HPDE6-E6E7 (cell line): ENCODE measurements at regions not wholly inside any gene's neighbourhood (a gene's known extent, or its start where the extent isn't known, plus 50 kb on each side); places are given as distances from the start of the nearest gene placed in this dataset.

Source experiments
- DNase-seq: peaks from one replicate; pipeline ENCODE4 v3.0.0; 2011; ENCODE audit warnings: missing footprints; ENCODE audit errors: extremely low spot score

GRCh38 chr6:78390066-78390465 lies 477.3 kb upstream of the IRAK1BP1 start:
- DNase-seq: no peak

GRCh38 chr6:78397499-78397898 lies 469.9 kb upstream of the IRAK1BP1 start:
- DNase-seq: no peak

GRCh38 chr6:78398292-78398691 lies 469.1 kb upstream of the IRAK1BP1 start:
- DNase-seq: no peak

DNA sequence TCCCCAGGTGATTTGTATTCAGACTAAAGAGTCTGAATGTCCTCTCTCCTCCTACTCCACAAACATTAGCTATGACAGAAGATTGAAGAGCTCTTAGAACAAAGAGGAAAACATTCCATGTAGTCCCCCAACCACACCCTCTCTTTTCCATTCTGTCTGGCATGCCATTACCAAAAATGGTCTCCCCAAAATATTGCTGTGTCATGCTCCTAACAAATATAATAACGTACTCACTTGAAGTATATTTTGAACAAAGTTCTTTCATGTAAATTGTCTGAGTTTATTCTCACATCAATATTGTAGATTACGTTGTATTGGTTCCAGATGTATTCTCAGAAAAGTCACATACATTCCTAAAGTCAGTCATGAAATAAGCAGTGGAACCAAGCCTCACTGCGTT lies 467.3 kb upstream of the IRAK1BP1 start:
- no peak for DNase-seq

DNA sequence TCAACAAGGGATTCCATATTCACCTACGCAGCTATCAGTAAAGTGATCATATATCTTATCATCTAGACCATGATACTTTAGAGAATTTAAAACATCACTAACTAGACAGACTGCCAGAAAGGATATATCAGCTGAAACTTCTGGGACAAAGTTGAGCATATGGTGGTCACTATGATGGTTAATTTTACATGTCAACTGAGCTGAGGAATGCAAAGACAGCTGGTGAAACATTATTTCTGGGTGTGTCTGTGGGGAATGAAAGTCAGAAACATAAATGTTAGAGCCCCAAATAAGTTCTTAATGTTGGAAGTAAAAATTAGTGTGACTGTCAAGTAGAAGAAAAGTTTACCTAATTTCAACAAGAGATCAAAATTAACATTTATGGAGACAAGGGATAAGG lies 440.0 kb upstream of the IRAK1BP1 start:
- DNase-seq: no peak

- DNase-seq: no peak
Measured at GRCh38 chr6:78430521-78430920, 436.8 kb upstream of the IRAK1BP1 start.

DNA sequence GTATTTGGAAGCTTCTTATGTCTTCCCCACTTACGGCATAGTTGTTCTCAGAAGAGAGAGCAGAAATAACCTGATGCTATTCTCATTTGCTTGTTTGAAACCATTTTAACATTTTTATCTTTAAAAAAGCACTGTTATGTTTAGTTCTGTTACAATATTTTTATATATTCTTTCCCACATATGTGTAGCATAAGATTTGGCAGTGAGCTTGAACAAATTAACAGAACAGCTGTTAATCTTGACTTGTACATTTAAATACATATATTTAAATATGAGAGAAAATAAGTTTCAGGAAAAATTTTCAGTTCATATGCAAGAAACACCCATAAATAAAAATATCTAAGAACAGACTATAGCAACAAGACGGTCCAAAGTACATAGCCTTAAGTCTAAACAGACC lies 431.7 kb upstream of the IRAK1BP1 start:
- no peak for DNase-seq

DNA sequence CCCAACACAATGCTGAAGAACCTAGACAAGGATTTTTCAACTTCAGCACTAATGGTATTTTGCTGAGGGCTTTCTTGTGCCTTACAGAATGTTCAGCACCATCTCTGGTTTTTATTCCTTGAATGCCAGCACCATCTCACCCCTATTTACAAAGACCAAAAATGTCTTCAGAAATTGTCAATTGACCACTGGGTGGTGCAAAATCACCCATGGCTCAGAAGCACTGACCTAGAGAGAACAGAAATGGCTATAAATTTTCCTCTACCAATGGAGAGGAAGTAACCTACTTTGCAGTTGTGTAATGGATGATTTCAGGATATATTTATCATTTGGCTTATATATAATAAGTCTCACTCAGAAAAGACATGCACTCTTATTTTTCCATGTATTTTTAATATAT lies 431.0 kb upstream of the IRAK1BP1 start:
- no peak for DNase-seq

DNA sequence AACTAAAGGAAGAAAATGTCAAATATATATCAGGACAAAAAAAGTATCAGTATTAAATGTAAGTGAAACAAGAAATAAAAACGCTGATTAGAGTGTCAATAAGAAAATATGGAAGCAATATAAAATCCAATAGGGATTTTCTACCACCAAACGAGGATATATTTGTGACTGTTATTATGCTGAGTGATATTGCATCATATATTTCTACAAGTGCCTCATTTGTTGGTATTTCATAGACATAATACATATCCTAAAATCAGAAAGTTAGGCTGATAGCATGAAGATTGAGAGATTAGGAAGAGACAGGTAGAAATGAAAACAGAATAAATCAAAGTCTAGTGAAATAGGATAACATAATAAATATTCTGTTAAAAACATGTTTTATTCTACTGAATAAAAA lies 429.2 kb upstream of the IRAK1BP1 start:
- no peak for DNase-seq

DNA sequence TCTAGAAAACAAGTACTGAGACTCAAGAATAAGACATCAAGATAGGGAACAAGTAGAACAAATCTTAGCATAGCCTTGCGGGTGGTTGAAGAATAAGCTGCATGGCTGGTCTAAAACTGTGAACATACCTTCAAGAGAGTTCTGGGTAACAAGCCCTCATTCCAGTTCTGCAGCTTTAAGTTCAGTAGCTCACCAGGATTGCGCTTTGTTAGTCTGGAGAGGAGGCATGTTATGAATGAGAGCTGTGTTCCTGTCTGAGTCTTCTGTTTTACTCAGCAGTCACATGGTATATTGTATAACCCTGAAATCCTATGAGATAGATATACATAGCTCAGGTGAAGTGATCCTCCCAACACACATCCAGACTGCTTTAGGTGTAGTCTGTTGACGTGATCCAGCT lies 406.6 kb upstream of the IRAK1BP1 start:
- no peak for DNase-seq

GRCh38 chr6:78462728-78463127 lies 404.6 kb upstream of the IRAK1BP1 start:
- DNase-seq: no peak

- no peak for DNase-seq
Measured at GRCh38 chr6:78465059-78465634, 402.2 kb upstream of the IRAK1BP1 start.

DNA sequence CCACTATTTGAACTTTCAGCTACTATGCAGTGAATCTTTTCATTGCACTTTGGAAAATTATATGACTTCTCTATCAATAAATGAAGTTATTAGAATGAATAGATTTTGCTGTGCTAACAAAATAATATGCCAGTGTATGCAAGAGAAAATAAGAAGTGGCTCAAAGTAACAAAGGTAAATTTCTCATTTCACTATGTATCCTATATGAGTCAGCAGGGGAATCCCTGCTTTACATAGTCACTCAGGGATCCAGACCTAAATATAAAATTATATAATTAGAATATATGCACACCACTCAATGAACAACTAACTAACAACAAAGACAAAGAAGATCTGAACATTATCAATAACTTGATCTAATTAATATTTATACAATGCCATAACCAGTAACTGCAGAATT lies 390.8 kb upstream of the IRAK1BP1 start:
- DNase-seq: no peak

DNA sequence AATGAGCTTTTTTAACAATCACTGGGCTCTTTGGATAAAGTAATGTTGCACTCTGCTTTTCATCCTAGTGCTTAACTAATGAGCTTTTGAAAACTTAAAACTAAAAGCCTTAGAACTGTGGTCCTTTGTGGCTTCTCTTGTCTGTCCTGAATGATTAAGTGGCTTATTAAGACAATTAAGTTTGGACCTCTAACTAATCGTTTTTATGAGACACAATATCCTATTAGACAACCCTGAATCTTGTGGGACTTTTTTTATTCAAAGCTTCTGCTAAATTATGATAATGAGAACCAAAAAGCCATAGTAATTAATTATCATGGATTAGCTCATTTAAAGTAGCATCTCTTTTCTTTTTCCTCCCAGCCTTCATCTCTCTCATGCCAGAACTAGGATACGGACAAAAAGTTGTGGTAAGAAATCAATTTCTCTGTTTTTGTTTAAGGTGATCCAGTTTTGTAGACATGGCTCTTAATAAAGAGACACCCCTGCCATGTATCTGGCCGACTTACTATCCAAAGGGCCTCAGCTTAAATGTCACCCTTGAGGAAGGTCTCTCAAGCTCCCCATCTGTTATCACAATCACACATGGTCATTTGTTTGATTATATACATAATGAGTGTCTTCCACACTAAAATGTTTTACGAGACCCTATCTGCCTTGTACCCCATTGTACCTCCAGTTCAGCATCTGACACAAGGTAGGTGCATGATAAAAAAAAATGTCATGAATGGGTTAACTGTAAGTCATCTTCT lies 384.4 kb upstream of the IRAK1BP1 start:
- DNase-seq: no peak

DNA sequence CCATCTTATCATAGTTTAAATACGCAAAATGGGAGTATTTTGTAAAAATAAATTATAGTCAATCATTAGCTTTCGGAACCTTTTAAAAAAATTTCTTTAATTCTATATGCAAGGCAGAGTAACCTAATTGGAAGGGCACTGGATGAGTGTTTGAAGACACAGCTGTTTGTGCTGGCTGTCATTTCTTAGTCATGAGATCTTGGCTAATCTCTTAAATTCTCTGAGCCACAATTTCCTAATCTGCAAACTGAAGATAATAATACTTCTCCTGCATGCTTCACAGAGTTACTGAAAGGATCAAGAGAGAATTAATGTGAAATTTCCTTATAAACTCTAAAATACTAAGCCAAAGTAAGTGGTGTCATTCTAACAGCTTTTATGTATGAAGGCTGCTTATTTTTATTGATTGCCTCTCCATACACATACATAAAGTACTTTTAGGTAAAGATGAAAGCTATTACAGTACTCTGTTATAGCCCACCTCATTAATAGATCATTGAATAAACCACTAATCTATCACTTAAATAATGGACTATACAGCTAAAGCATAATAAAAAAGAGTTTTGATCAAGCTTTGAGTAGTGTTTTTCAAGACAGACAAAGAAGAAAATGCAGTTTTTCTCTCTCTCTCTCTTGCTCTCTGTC lies 383.7 kb upstream of the IRAK1BP1 start:
- DNase-seq: no peak

DNA sequence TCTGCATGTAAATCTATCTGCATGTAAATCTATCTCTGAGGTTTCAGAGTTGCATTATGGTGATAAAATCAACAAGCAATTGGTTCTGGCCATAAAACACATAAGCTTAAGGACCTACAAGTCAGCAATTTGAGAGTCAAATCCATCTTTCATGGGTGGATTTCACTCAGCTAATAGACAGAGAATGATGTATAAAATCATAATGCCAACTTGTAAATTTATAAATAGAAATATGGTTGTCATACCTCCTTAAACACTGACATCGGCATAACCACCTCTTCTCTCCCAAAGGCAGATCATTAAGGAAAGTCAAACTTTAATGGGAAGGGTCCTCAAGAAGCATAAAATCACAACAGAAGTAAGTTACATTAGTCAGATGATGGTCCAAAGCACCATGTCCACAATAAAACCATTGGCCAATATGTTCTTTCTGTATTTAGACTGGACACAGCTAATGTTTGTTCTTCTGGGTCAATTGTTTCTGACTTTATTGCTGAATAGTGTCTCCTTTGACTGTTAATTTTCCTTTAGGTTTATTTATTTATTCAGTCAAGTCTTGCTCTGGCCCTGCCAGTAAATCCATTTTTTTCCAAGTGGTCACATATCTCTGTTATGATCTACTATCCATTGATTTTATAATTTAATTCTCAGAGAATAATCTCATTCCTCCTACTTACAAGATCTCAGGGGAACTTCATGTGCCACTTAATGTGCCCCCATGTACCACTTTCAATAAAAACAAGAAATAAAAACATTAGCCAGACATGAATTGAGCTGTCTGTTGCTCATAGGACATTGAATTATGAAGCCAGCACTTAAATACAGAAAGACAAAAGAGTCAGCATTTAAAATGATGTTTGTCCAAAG lies 382.9 kb upstream of the IRAK1BP1 start:
- no peak for DNase-seq

DNA sequence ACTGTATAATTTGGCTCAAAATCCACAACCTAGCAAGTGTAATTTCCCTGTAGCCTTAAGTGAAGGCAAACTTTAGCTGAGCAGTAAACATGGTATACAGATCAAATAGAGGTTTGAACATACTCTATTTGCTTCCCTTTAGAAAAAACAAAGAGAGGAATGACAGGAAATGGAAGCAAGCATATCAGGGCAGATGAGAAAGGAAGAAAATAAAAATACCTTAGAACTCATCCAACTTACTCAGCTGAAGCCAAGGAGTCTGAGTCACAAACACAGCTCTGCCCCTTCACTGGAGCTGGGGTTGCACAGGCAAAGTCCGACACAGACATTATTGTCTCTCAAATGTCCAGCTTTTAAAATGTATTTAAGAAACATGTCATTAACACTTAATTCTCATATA lies 379.9 kb upstream of the IRAK1BP1 start:
- DNase-seq: no peak

DNA sequence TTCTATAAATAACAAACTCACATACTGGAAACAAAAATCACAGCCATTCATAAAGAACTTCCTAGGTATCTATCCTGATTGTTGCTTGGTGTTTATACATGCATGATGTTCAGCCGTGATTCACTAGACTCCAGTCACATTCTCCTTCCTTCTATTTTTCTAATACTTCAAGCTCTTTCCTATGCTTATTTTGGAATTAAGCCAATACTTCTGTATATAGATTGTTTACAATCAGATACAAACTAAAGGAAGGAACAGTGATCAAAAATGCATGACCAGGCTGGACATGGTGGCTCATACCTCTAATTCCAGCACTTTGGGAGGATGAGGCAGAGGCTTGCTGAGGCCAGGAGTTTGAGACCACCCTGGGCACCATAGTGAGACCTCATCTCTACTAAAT lies 377.5 kb upstream of the IRAK1BP1 start:
- DNase-seq: no peak

DNA sequence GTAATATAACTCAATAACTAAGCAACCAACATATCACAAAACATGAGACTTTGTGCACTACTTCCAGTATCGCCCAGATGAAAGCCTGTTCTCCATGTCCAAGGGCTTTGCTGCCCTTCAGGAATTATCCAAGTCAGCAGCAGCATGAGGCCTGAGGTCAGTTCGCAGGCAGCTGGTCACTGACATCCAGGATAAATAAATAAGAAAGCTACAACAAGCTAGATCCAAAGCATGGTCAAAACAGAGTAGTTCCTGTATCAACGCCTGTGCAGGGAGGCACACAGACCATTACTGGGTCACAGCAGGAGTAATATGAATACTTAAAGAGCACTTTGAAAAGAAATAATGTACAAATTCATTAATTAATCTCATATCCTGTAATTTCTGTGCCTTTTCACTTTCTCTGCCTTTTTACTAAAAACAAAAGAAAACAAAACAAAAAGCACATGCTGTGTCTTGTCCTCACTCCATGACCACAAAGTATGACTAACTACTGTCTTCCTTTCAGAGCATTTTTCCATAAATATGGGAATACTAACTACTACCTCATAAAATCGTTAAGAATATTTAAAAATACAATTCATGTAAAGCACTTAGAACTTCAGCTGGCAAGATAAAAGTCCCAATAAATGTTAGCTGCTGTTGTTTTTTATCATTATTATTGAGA lies 374.9 kb upstream of the IRAK1BP1 start:
- peak; percentile 32 for DNase-seq

GRCh38 chr6:78500299-78501089 lies 366.9 kb upstream of the IRAK1BP1 start:
- no peak for DNase-seq

DNA sequence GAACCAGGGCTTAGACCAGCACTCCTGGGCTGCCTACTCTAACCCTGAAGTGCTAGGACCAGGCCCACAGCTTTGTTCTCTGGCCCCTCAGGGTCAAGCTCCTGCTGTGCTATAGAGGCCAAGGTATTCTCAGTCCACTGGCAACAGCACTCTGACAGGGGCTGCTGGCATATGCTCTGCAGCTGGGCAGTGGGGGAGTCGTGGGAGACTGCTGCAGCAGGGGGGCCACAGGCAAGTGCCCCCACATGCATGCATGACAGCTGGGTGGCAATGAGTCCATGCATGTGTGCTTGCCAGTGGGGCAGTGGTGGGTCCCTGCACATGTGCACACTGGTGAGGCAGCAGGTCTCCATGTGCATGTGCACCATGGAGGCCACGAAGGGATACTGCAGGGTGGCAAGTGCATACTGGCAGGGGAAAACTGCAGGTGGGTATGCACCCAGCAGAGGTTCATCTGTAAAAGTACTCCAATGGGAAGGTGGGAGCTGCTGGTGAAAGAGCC lies 364.9 kb upstream of the IRAK1BP1 start:
- DNase-seq: no peak
